ENCODE measurements at regions not wholly inside any gene's neighbourhood (a gene's known extent, or its start where the extent isn't known, plus 50 kb on each side); places are given as distances from the start of the nearest gene placed in this dataset.

DNA sequence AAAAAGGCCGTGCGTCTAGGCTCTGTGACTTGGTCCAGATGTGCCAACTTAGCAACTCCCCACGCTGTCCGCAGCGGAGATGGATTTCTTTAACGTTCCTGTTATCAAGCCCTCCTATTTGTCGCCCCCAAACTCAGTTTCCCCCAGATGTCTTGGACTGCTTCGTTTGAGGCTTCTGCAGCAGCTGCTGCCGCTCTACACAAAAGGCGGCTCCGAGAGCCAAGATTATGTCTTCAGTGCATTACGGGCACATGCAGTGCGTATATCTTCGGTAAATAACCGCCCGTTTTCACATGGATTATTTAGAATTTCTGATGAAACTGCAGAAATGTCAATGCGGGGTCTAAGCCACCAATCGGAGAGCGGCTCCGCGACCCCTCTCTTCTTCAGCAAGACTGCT lies 240.6 kb upstream of the ZFHX3 start:
- no peaks in the 10 kb centered on the region; a peak in 1 of 4 replicates for H3K4me1 ChIP-seq (ENCODE audit: control insufficient read depth in 1 of 2, insufficient read depth in 2 of 2, low read depth in 1 of 2, low read length in 1 of 2)
- 79% methylated on average over 21 of the region's 21 CpGs for WGBS (ENCODE audit: low lambda C conversion rate)
- H3K9ac ChIP-seq: no peak overlapping the region
- POLR2A ChIA-PET: no interaction called here
- H3K9me3 ChIP-seq: no peaks in the 10 kb centered on the region
- no peaks in the 10 kb centered on the region for H3K27me3 ChIP-seq (ENCODE audit: insufficient read depth)
- H3F3A ChIP-seq (replicated peaks; ENCODE audit: insufficient read depth): no peaks in the 10 kb centered on the region
- no peak overlapping the region for H3K27ac ChIP-seq (ENCODE audit: low read depth in 2 of 2, low read length in 1 of 2)
- no peak overlapping the region for H2AFZ ChIP-seq (ENCODE audit: low read depth)
- no peaks in the 10 kb centered on the region for H3K79me2 ChIP-seq (ENCODE audit: insufficient read depth)
- H3K4me3 ChIP-seq (ENCODE audit: low read depth in 2 of 2, low read length in 1 of 2): no peak overlapping the region
- H3K4me2 ChIP-seq: no peak overlapping the region
- no peaks in the 10 kb centered on the region for H4K20me1 ChIP-seq (ENCODE audit: insufficient read depth)
- TF ChIP-seq CHD2 (IDR thresholded peaks at IDR 0.05; ENCODE audit: low read length, partially characterized antibody) (no peak), FOXJ3 (CRISPR knock-in tag; IDR thresholded peaks at IDR 0.05) (no peak), FOSL2 (IDR thresholded peaks at IDR 0.05; ENCODE audit: borderline replicate concordance, low read depth) (no peak), TEAD4 (IDR thresholded peaks at IDR 0.05; ENCODE audit: borderline replicate concordance, insufficient read depth) (no peak), JUND (IDR thresholded peaks at IDR 0.05) (no peak), SMC3 (IDR thresholded peaks at IDR 0.05; ENCODE audit: low read depth, low read length) (no peak), MXI1 (IDR thresholded peaks at IDR 0.05; ENCODE audit: low read depth, low read length) (no peak), POLR2AphosphoS5 (IDR thresholded peaks at IDR 0.05; ENCODE audit: low read depth, low read length) (no peak), SIN3A (IDR thresholded peaks at IDR 0.05; ENCODE audit: borderline replicate concordance, low read depth, low read length) (no peak), NRF1 (IDR thresholded peaks at IDR 0.05; ENCODE audit: low read depth, low read length) (no peak), EP300 (IDR thresholded peaks at IDR 0.05; ENCODE audit: borderline replicate concordance in 1 of 2, low read depth in 1 of 2, low read length in 1 of 2) (no peak)
- TF ChIP-seq, protein P1, sequence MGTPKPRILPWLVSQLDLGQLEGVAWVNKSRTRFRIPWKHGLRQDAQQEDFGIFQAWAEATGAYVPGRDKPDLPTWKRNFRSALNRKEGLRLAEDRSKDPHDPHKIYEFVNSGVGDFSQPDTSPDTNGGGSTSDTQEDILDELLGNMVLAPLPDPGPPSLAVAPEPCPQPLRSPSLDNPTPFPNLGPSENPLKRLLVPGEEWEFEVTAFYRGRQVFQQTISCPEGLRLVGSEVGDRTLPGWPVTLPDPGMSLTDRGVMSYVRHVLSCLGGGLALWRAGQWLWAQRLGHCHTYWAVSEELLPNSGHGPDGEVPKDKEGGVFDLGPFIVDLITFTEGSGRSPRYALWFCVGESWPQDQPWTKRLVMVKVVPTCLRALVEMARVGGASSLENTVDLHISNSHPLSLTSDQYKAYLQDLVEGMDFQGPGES (IDR thresholded peaks at IDR 0.05; ENCODE audit: low read depth, low read length): no peak
- TF ChIP-seq, protein P2, sequence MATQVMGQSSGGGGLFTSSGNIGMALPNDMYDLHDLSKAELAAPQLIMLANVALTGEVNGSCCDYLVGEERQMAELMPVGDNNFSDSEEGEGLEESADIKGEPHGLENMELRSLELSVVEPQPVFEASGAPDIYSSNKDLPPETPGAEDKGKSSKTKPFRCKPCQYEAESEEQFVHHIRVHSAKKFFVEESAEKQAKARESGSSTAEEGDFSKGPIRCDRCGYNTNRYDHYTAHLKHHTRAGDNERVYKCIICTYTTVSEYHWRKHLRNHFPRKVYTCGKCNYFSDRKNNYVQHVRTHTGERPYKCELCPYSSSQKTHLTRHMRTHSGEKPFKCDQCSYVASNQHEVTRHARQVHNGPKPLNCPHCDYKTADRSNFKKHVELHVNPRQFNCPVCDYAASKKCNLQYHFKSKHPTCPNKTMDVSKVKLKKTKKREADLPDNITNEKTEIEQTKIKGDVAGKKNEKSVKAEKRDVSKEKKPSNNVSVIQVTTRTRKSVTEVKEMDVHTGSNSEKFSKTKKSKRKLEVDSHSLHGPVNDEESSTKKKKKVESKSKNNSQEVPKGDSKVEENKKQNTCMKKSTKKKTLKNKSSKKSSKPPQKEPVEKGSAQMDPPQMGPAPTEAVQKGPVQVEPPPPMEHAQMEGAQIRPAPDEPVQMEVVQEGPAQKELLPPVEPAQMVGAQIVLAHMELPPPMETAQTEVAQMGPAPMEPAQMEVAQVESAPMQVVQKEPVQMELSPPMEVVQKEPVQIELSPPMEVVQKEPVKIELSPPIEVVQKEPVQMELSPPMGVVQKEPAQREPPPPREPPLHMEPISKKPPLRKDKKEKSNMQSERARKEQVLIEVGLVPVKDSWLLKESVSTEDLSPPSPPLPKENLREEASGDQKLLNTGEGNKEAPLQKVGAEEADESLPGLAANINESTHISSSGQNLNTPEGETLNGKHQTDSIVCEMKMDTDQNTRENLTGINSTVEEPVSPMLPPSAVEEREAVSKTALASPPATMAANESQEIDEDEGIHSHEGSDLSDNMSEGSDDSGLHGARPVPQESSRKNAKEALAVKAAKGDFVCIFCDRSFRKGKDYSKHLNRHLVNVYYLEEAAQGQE (IDR thresholded peaks at IDR 0.05; ENCODE audit: low read depth, low read length): no peak
- TF ChIP-seq, protein P3, sequence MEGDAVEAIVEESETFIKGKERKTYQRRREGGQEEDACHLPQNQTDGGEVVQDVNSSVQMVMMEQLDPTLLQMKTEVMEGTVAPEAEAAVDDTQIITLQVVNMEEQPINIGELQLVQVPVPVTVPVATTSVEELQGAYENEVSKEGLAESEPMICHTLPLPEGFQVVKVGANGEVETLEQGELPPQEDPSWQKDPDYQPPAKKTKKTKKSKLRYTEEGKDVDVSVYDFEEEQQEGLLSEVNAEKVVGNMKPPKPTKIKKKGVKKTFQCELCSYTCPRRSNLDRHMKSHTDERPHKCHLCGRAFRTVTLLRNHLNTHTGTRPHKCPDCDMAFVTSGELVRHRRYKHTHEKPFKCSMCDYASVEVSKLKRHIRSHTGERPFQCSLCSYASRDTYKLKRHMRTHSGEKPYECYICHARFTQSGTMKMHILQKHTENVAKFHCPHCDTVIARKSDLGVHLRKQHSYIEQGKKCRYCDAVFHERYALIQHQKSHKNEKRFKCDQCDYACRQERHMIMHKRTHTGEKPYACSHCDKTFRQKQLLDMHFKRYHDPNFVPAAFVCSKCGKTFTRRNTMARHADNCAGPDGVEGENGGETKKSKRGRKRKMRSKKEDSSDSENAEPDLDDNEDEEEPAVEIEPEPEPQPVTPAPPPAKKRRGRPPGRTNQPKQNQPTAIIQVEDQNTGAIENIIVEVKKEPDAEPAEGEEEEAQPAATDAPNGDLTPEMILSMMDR (IDR thresholded peaks at IDR 0.05): no peak
- TF ChIP-seq, protein P4, sequence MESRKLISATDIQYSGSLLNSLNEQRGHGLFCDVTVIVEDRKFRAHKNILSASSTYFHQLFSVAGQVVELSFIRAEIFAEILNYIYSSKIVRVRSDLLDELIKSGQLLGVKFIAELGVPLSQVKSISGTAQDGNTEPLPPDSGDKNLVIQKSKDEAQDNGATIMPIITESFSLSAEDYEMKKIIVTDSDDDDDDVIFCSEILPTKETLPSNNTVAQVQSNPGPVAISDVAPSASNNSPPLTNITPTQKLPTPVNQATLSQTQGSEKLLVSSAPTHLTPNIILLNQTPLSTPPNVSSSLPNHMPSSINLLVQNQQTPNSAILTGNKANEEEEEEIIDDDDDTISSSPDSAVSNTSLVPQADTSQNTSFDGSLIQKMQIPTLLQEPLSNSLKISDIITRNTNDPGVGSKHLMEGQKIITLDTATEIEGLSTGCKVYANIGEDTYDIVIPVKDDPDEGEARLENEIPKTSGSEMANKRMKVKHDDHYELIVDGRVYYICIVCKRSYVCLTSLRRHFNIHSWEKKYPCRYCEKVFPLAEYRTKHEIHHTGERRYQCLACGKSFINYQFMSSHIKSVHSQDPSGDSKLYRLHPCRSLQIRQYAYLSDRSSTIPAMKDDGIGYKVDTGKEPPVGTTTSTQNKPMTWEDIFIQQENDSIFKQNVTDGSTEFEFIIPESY (IDR thresholded peaks at IDR 0.05; ENCODE audit: borderline replicate concordance, low read depth): no peak
- DNase-seq: no peak
- no peaks in the 10 kb centered on the region for H3K9me2 ChIP-seq
- CTCF ChIA-PET: no interaction called here
- H3K36me3 ChIP-seq (replicated peaks in 1 of 2; ENCODE audit: control insufficient read depth in 1 of 2, insufficient read depth in 2 of 2, low read length in 1 of 2): no peaks in the 10 kb centered on the region

Measured in SK-N-SH (cell line).